ENCODE measurements at regions not wholly inside any gene's neighbourhood (a gene's known extent, or its start where the extent isn't known, plus 50 kb on each side); places are given as distances from the start of the nearest gene placed in this dataset.

GRCh38 chr15:70475407-70475781 is 288.0 kb downstream of the UACA start:
- no peak for DNase-seq (ENCODE audit: low read depth, low spot score)

GRCh38 chr15:70474471-70475406 is 288.6 kb downstream of the UACA start:
- DNase-seq (ENCODE audit: low read depth, low spot score), result peak; percentile 85

GRCh38 chr15:70473581-70474370 is 289.6 kb downstream of the UACA start:
- DNase-seq (ENCODE audit: low read depth, low spot score), result no peak

- DNase-seq (ENCODE audit: low read depth, low spot score), result no peak
These were observed 291.8 kb downstream of the UACA start for GRCh38 chr15:70471517-70471916.

- no peak for DNase-seq (ENCODE audit: low read depth, low spot score)
These were observed 292.7 kb downstream of the UACA start for GRCh38 chr15:70470556-70471191.

GRCh38 chr15:70469651-70470555 is 293.5 kb downstream of the UACA start:
- no peak for DNase-seq (ENCODE audit: low read depth, low spot score)

GRCh38 chr15:70469182-70469581 is 294.2 kb downstream of the UACA start:
- no peak for DNase-seq (ENCODE audit: low read depth, low spot score)

- DNase-seq (ENCODE audit: low read depth, low spot score), result peak; percentile 10
These were observed 296.3 kb downstream of the UACA start for GRCh38 chr15:70466895-70467529.

- DNase-seq (ENCODE audit: low read depth, low spot score), result no peak
These were observed 297.1 kb downstream of the UACA start for GRCh38 chr15:70466305-70466704.

- DNase-seq (ENCODE audit: low read depth, low spot score), result no peak
These were observed 297.5 kb downstream of the UACA start for GRCh38 chr15:70465812-70466211.

- DNase-seq (ENCODE audit: low read depth, low spot score), result no peak
These were observed 299.9 kb downstream of the UACA start for GRCh38 chr15:70463453-70463834.

GRCh38 chr15:70461992-70462391 is 301.4 kb downstream of the UACA start:
- DNase-seq (ENCODE audit: low read depth, low spot score), result no peak

GRCh38 chr15:70461017-70461416 is 302.3 kb downstream of the UACA start:
- DNase-seq (ENCODE audit: low read depth, low spot score), result no peak

- DNase-seq (ENCODE audit: low read depth, low spot score), result no peak
These were observed 304.0 kb downstream of the UACA start for GRCh38 chr15:70459312-70459711.

- DNase-seq (ENCODE audit: low read depth, low spot score), result no peak
These were observed 309.6 kb downstream of the UACA start for GRCh38 chr15:70453766-70454165.

GRCh38 chr15:70453238-70453637 is 310.1 kb downstream of the UACA start:
- DNase-seq (ENCODE audit: low read depth, low spot score), result no peak

GRCh38 chr15:70451821-70452653 is 311.3 kb downstream of the UACA start:
- no peak for DNase-seq (ENCODE audit: low read depth, low spot score)

- no peak for DNase-seq (ENCODE audit: low read depth, low spot score)
These were observed 313.3 kb downstream of the UACA start for GRCh38 chr15:70450142-70450443.

- no peak for DNase-seq (ENCODE audit: low read depth, low spot score)
These were observed 313.8 kb downstream of the UACA start for GRCh38 chr15:70449311-70450141.
